Liver (tissue), 8 donors: ENCODE measurements at regions not wholly inside any gene's neighbourhood (a gene's known extent, or its start where the extent isn't known, plus 50 kb on each side); places are given as distances from the start of the nearest gene placed in this dataset.

ENCODE experiments used
- DNase-seq: peaks from one replicate; pipeline ENCODE4 v3.0.0-alpha.2; 2017; ENCODE audit warnings: low spot score
- H3K27ac ChIP-seq, 2 donors: one replicate each; pipeline ENCODE4 v1.7.0; 2013; ENCODE audit warnings: inconsistent platforms in 2 of 2, low read length in 2 of 2, control low read depth in 1 of 2, low read depth in 1 of 2, mild to moderate bottlenecking in 1 of 2
- H3K27me3 ChIP-seq, 4 donors: one replicate each; pipeline versions ENCODE4 v1.6.1 to v1.7.0; 2013; ENCODE audit warnings: low read length in 3 of 4, inconsistent platforms in 1 of 4, mild to moderate bottlenecking in 1 of 4, moderate library complexity in 1 of 4; ENCODE audit not compliant: control insufficient read depth in 4 of 4, insufficient read depth in 4 of 4
- H3K36me3 ChIP-seq, 4 donors: one replicate each; pipeline versions ENCODE4 v1.6.1 to v1.7.0; 2013; ENCODE audit warnings: low read length in 3 of 4, mild to moderate bottlenecking in 3 of 4, low read depth in 1 of 4, moderate library complexity in 1 of 4; ENCODE audit not compliant: control insufficient read depth in 4 of 4, insufficient read depth in 3 of 4
- H3K4me1 ChIP-seq, 4 donors: one replicate each; pipeline versions ENCODE4 v1.6.1 to v1.7.0; 2013; ENCODE audit warnings: low read length in 3 of 4, mild to moderate bottlenecking in 3 of 4, moderate library complexity in 1 of 4; ENCODE audit not compliant: control insufficient read depth in 4 of 4, insufficient read depth in 4 of 4
- H3K4me3 ChIP-seq, 3 donors: one replicate each; pipeline versions ENCODE4 v1.6.1 to v1.7.0; 2013; ENCODE audit warnings: low read length in 3 of 3, control low read depth in 1 of 3, low read depth in 1 of 3, mild to moderate bottlenecking in 1 of 3
- H3K9ac ChIP-seq, 2 donors: one replicate each; pipeline ENCODE4 v1.7.0; 2013; ENCODE audit warnings: low read length in 2 of 2, mild to moderate bottlenecking in 2 of 2, moderate library complexity in 2 of 2, control low read depth in 1 of 2, low read depth in 1 of 2
- H3K9me3 ChIP-seq, 4 donors: one replicate each; pipeline versions ENCODE4 v1.6.1 to v1.7.0; 2013; ENCODE audit warnings: low read length in 3 of 4; ENCODE audit not compliant: control insufficient read depth in 4 of 4
- ATF3 ChIP-seq: IDR thresholded peaks from 2 replicates; pipeline ENCODE4 v1.6.1; 2016; ENCODE audit warnings: antibody characterized with exemption
- EGR1 ChIP-seq, 2 donors: IDR thresholded peaks; 2 replicates each; pipeline ENCODE4 v1.6.1; 2016 to 2018; ENCODE audit warnings: antibody characterized with exemption in 2 of 2, low read depth in 2 of 2
- FOXA1 ChIP-seq: IDR thresholded peaks from 2 replicates; pipeline ENCODE4 v1.6.1; 2016; ENCODE audit warnings: antibody characterized with exemption
- FOXA2 ChIP-seq: IDR thresholded peaks from 2 replicates; pipeline ENCODE4 v1.6.1; 2016; ENCODE audit warnings: antibody characterized with exemption
- GABPA ChIP-seq, 2 donors: IDR thresholded peaks in 1 of 2; conservative IDR thresholded peaks in 1 of 2; 2 replicates each; pipeline ENCODE4 v1.6.1; 2016; ENCODE audit warnings: antibody characterized with exemption in 2 of 2, mild to moderate bottlenecking in 1 of 2, moderate library complexity in 1 of 2
- HNF4A ChIP-seq, 2 donors: conservative IDR thresholded peaks; 2 replicates each; pipeline ENCODE4 v1.6.1; 2016; ENCODE audit warnings: antibody characterized with exemption in 2 of 2, mild to moderate bottlenecking in 2 of 2
- HNF4G ChIP-seq: IDR thresholded peaks from 2 replicates; pipeline ENCODE4 v1.6.1; 2016; ENCODE audit warnings: antibody characterized with exemption
- JUND ChIP-seq, 2 donors: IDR thresholded peaks; 2 replicates each; pipeline ENCODE4 v1.6.1; 2016; ENCODE audit warnings: antibody characterized with exemption in 2 of 2
- MAX ChIP-seq: IDR thresholded peaks from 2 replicates; pipeline ENCODE4 v1.6.1; 2016; ENCODE audit warnings: antibody characterized with exemption
- NR2F2 ChIP-seq: IDR thresholded peaks from 2 replicates; pipeline ENCODE4 v1.6.1; 2016; ENCODE audit warnings: antibody characterized with exemption
- RAD21 ChIP-seq, 2 donors: IDR thresholded peaks; 2 replicates each; pipeline ENCODE4 v1.6.1; 2016; ENCODE audit warnings: antibody characterized with exemption in 2 of 2, mild to moderate bottlenecking in 2 of 2
- RXRA ChIP-seq, 2 donors: IDR thresholded peaks; 2 replicates each; pipeline ENCODE4 v1.6.1; 2017 to 2018; ENCODE audit warnings: antibody characterized with exemption in 2 of 2, mild to moderate bottlenecking in 1 of 2
- SP1 ChIP-seq: IDR thresholded peaks from 2 replicates; pipeline ENCODE4 v1.6.1; 2018; ENCODE audit warnings: antibody characterized with exemption, mild to moderate bottlenecking
- TAF1 ChIP-seq: conservative IDR thresholded peaks from 2 replicates; pipeline ENCODE4 v1.6.1; 2016; ENCODE audit warnings: antibody characterized with exemption, mild to moderate bottlenecking
- YY1 ChIP-seq: IDR thresholded peaks from 2 replicates; pipeline ENCODE4 v1.6.1; 2016; ENCODE audit warnings: antibody characterized with exemption, mild to moderate bottlenecking
- ZBTB33 ChIP-seq: IDR thresholded peaks from 2 replicates; pipeline ENCODE4 v1.6.1; 2016; ENCODE audit warnings: antibody characterized with exemption
- WGBS: extraction: QIAGEN DNeasy Blood & Tissue Kit; methylation state at CpG from one replicate; pipeline ENCODE4 v1.1.7; 2013; 5-methylcytosine and 5-hydroxymethylcytosine counted together
- TF ChIP-seq, protein P1 (sequence below): fragments of 150-350 bp; IDR thresholded peaks from 2 replicates; pipeline ENCODE4 v1.5.1; 2017; ENCODE audit warnings: improper control_type of control experiment, low read depth, low read length; ENCODE audit not compliant: missing input control
- TF ChIP-seq, protein P2 (sequence below): IDR thresholded peaks from 2 replicates; pipeline ENCODE4 v1.6.1; 2016; ENCODE audit warnings: antibody characterized with exemption, mild to moderate bottlenecking
- donor health status: healthy.
- donor health status: healthy.
- donor health status: healthy.
- donor health status: healthy.
- donor health status: healthy.

DNA sequence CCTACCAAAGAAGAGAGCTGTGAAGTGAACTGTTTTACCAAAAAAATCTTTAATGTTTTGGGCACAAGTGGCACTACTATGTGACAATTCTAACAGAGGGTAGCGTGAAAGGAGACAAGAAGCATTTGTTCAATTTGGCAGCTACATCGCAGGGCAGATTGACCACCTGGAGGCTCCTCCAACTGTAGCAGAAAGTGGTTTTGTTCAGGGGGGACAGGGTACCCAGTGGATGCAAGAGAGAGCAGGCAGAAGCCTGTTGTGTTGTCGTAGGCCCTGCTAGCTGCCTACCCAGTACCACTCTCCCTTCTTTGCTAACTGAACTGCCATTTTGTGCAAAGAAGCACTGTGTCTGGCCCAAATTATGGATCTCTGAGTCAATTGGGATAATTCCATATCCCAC, 54.8 kb upstream of the SYN2 start:
- Histone ChIP-seq H3K9me3 (no peaks in the 10 kb centered on the region), H3K4me1 (no peaks in the 10 kb centered on the region), H3K27me3 (peaks cover 0 to 2% (median 0%) of the 10 kb centered on the region in 4 donors), H3K36me3 (no peaks in the 10 kb centered on the region), H3K9ac (no peak overlapping the region), H3K4me3 (no peak overlapping the region), H3K27ac (no peak overlapping the region)
- no peak for DNase-seq
- WGBS = 87% methylated on average over 3 of the region's 3 CpGs
- TF ChIP-seq, protein P1, sequence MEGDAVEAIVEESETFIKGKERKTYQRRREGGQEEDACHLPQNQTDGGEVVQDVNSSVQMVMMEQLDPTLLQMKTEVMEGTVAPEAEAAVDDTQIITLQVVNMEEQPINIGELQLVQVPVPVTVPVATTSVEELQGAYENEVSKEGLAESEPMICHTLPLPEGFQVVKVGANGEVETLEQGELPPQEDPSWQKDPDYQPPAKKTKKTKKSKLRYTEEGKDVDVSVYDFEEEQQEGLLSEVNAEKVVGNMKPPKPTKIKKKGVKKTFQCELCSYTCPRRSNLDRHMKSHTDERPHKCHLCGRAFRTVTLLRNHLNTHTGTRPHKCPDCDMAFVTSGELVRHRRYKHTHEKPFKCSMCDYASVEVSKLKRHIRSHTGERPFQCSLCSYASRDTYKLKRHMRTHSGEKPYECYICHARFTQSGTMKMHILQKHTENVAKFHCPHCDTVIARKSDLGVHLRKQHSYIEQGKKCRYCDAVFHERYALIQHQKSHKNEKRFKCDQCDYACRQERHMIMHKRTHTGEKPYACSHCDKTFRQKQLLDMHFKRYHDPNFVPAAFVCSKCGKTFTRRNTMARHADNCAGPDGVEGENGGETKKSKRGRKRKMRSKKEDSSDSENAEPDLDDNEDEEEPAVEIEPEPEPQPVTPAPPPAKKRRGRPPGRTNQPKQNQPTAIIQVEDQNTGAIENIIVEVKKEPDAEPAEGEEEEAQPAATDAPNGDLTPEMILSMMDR = no peak
- no peak for TF ChIP-seq MAX
- no peak for TF ChIP-seq HNF4G
- no peak for TF ChIP-seq FOXA2
- TF ChIP-seq TAF1 = no peak
- TF ChIP-seq SP1 = no peak
- no peak for TF ChIP-seq RXRA (IDR thresholded peaks at IDR 0.05)
- no peak for TF ChIP-seq NR2F2
- TF ChIP-seq FOXA1 = no peak
- TF ChIP-seq JUND (IDR thresholded peaks at IDR 0.05) = no peak
- TF ChIP-seq EGR1 (IDR thresholded peaks at IDR 0.05; ENCODE audit: low read depth in 2 of 2) = no peak
- TF ChIP-seq HNF4A (conservative IDR thresholded peaks at IDR 0.05) = no peak
- TF ChIP-seq, protein P2, sequence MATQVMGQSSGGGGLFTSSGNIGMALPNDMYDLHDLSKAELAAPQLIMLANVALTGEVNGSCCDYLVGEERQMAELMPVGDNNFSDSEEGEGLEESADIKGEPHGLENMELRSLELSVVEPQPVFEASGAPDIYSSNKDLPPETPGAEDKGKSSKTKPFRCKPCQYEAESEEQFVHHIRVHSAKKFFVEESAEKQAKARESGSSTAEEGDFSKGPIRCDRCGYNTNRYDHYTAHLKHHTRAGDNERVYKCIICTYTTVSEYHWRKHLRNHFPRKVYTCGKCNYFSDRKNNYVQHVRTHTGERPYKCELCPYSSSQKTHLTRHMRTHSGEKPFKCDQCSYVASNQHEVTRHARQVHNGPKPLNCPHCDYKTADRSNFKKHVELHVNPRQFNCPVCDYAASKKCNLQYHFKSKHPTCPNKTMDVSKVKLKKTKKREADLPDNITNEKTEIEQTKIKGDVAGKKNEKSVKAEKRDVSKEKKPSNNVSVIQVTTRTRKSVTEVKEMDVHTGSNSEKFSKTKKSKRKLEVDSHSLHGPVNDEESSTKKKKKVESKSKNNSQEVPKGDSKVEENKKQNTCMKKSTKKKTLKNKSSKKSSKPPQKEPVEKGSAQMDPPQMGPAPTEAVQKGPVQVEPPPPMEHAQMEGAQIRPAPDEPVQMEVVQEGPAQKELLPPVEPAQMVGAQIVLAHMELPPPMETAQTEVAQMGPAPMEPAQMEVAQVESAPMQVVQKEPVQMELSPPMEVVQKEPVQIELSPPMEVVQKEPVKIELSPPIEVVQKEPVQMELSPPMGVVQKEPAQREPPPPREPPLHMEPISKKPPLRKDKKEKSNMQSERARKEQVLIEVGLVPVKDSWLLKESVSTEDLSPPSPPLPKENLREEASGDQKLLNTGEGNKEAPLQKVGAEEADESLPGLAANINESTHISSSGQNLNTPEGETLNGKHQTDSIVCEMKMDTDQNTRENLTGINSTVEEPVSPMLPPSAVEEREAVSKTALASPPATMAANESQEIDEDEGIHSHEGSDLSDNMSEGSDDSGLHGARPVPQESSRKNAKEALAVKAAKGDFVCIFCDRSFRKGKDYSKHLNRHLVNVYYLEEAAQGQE = no peak
- no peak for TF ChIP-seq GABPA (IDR thresholded peaks at IDR 0.05 in 1 of 2, conservative IDR thresholded peaks at IDR 0.05 in 1 of 2)
- no peak for TF ChIP-seq ZBTB33
- TF ChIP-seq YY1 = no peak
- TF ChIP-seq ATF3 = no peak
- TF ChIP-seq RAD21 (IDR thresholded peaks at IDR 0.05) = no peak
